Endothelial cell of umbilical vein (primary cell): ENCODE measurements at regions not wholly inside any gene's neighbourhood (a gene's known extent, or its start where the extent isn't known, plus 50 kb on each side); places are given as distances from the start of the nearest gene placed in this dataset.

Experiments
- GATA2 ChIP-seq: IDR thresholded peaks from 2 replicates; pipeline ENCODE4 v1.7.0; 2011; ENCODE audit warnings: low read depth, mild to moderate bottlenecking, moderate library complexity, mixed read lengths, low read length; ENCODE audit not compliant: insufficient read length, insufficient read depth
- MYC ChIP-seq: IDR thresholded peaks from one replicate; pipeline ENCODE4 v1.6.1; 2011; ENCODE audit warnings: mild to moderate bottlenecking, low read depth, low read length
- POLR2A ChIP-seq: IDR thresholded peaks from 2 replicates; pipeline ENCODE4 v1.6.1; 2012; ENCODE audit warnings: low read depth, mild to moderate bottlenecking, control low read depth, low read length
- POLR2AphosphoS5 ChIP-seq: IDR thresholded peaks from 2 replicates; pipeline ENCODE4 v1.6.1; 2012; ENCODE audit warnings: low read depth, mild to moderate bottlenecking, control low read depth, low read length, moderate library complexity; ENCODE audit not compliant: insufficient read depth
- TF ChIP-seq, protein P1 (sequence below), 2 donors: IDR thresholded peaks; 1 replicate in 1 of 2; 2 replicates in 1 of 2; pipeline ENCODE4 v1.5.1; 2011; ENCODE audit warnings: low read length in 2 of 2, mild to moderate bottlenecking in 2 of 2, moderate library complexity in 2 of 2, control low read depth in 1 of 2, inconsistent platforms in 1 of 2, low read depth in 1 of 2; ENCODE audit not compliant: insufficient read depth in 1 of 2; ENCODE audit errors: extremely low read depth in 1 of 2

DNA sequence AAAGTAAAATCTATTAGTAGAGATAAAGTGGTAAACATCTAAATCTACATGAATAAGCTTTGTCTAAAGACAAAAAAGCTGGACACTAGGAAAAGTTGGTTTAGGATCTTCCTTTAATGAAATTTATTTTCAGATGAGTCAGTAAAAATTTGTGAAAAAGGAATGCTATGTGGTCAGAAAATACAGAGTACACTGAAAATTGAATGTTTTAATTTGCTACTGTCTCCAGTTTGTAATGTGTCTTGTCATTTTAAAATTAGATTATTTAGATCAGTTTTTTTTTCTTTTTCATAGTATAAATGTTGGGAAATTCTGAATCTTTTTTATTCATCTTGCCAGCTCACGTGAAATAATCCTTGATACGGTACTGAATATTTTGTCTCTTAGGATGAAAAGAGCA, 56.9 kb downstream of the SLITRK6 start:
- TF ChIP-seq GATA2: no peak
- no peak for TF ChIP-seq POLR2A
- TF ChIP-seq, protein P1, sequence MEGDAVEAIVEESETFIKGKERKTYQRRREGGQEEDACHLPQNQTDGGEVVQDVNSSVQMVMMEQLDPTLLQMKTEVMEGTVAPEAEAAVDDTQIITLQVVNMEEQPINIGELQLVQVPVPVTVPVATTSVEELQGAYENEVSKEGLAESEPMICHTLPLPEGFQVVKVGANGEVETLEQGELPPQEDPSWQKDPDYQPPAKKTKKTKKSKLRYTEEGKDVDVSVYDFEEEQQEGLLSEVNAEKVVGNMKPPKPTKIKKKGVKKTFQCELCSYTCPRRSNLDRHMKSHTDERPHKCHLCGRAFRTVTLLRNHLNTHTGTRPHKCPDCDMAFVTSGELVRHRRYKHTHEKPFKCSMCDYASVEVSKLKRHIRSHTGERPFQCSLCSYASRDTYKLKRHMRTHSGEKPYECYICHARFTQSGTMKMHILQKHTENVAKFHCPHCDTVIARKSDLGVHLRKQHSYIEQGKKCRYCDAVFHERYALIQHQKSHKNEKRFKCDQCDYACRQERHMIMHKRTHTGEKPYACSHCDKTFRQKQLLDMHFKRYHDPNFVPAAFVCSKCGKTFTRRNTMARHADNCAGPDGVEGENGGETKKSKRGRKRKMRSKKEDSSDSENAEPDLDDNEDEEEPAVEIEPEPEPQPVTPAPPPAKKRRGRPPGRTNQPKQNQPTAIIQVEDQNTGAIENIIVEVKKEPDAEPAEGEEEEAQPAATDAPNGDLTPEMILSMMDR (IDR thresholded peaks at IDR 0.05; ENCODE audit: extremely low read depth in 1 of 2, insufficient read depth in 1 of 2, low read depth in 1 of 2, low read length in 2 of 2): no peak
- TF ChIP-seq MYC: no peak
- TF ChIP-seq POLR2AphosphoS5: no peak
